Cardiac fibroblast (primary cell): ENCODE measurements at regions not wholly inside any gene's neighbourhood (a gene's known extent, or its start where the extent isn't known, plus 50 kb on each side); places are given as distances from the start of the nearest gene placed in this dataset.

ENCODE experiments used
- DNase-seq, 2 donors: peaks; one replicate each; pipeline versions ENCODE4 v3.0.0 to v3.0.0-alpha.2; 2010; ENCODE audit warnings: low read depth in 2 of 2
- H3K4me3 ChIP-seq, 2 donors: replicated peaks in 1 of 2; 1 replicate in 1 of 2; 2 replicates in 1 of 2; pipeline ENCODE4 v1.5.1; 2011; ENCODE audit warnings: low read depth in 2 of 2, low read length in 2 of 2, mild to moderate bottlenecking in 2 of 2, moderate library complexity in 1 of 2
- TF ChIP-seq, protein P1 (sequence below): IDR thresholded peaks from one replicate; pipeline ENCODE4 v1.5.1; 2011; ENCODE audit warnings: low read depth, mild to moderate bottlenecking, low read length, inconsistent platforms

DNA sequence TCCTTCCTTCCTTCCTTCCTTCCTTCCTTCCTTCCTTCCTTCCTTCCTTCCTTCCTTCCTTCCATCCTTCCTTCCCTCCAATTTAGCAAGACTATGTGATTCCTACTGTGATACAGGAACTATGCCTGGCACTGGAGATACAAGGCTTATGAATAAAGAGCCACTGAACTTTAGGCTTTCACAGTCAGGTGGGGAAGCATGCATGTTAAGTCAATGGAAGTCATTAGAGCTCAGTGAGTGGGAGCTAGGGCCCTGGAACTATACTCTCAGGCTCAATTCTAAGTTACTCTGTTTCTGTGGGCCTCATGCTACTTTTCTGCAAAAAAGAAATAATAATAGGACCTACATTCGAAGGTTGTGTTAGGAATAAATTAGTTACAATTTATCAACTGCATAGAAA lies 527.6 kb upstream of the ZEB2 start:
- DNase-seq: no peak
- no peak overlapping the region for H3K4me3 ChIP-seq
- TF ChIP-seq, protein P1, sequence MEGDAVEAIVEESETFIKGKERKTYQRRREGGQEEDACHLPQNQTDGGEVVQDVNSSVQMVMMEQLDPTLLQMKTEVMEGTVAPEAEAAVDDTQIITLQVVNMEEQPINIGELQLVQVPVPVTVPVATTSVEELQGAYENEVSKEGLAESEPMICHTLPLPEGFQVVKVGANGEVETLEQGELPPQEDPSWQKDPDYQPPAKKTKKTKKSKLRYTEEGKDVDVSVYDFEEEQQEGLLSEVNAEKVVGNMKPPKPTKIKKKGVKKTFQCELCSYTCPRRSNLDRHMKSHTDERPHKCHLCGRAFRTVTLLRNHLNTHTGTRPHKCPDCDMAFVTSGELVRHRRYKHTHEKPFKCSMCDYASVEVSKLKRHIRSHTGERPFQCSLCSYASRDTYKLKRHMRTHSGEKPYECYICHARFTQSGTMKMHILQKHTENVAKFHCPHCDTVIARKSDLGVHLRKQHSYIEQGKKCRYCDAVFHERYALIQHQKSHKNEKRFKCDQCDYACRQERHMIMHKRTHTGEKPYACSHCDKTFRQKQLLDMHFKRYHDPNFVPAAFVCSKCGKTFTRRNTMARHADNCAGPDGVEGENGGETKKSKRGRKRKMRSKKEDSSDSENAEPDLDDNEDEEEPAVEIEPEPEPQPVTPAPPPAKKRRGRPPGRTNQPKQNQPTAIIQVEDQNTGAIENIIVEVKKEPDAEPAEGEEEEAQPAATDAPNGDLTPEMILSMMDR: no peak

DNA sequence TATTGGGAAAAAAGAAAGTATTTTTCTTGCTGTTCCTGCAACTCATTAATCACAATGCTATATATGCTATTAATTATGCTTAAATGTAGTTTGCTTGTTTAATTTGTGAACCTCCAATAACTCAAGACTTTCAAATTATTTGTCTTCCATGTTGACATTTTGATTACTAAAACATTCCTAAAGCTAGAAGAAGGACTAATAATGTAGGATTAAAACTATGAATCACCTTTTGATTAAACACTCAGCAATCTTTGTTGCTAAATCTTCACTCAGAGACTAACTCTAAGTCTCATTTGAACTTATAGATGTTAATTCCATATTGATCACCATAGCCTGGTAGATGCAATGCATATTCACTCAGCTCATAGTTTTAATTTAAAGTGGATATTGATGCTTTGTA lies 524.6 kb upstream of the ZEB2 start:
- no peak for DNase-seq
- no peak overlapping the region for H3K4me3 ChIP-seq
- TF ChIP-seq, protein P1: no peak

DNA sequence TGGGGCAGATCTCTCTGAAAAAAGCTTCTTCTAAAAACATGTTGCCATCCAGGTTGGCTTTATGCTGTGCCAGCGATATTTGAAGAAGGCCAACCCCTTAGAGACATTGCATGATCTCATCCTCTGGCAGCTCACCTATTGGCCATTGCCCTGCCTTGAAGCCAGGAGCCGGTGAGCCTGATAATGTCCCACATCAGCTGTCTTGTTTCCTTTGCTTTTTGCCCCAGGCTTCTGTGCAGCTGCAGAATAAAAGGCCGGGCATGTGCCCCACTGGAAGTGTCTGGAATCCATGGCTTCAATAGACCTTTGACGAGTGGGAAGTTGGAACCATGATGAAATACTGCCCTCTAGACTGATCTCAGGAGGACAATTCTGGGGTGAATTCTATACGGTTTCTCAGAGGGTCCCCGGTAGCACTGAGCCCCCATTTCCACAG lies 523.5 kb upstream of the ZEB2 start:
- TF ChIP-seq, protein P1: no peak
- H3K4me3 ChIP-seq: no peak overlapping the region
- no peak for DNase-seq

DNA sequence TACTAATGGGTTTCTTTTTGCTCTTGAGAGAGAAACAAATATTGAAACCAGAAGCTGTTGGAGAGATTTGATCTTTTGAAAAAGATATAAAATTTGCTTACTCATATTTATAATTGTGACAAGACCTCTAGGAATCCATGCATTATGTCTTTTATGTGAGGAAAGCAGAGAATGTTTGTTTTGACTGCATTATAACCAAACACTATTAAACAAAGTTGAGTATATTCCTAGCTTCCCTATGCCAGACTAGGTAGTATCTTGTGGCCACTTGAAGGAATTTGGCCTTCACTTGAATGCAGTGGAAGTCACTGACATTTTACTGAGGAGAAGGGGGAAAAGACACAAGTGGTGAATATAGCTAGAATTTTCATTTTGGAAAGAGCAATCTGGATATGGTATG lies 521.8 kb upstream of the ZEB2 start:
- TF ChIP-seq, protein P1: no peak

DNA sequence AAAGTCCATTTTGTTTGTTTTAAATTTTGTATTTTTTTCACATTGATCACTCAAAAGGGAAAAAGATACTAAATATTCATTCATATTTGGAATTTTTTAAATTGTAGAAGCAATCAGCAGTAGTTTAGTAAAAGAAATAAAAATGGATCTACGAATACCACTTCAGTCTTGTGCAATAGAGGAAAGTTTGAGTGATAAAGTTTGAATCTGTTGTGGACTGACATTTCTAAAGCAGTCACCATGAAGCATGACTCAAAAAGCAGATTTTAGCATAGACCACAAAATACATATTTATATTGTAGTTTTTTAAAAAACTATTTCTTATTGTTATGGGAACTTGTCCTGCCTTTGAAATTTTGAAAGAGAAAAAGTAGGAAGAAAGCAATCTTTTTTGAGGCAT lies 520.5 kb upstream of the ZEB2 start:
- TF ChIP-seq, protein P1: no peak
- H3K4me3 ChIP-seq: no peak overlapping the region
- DNase-seq: peak; percentile 34 to 58

More for the DNA sequence above, 521.8 kb upstream of the ZEB2 start:
- H3K4me3 ChIP-seq: no peak overlapping the region
- DNase-seq: no peak

DNA sequence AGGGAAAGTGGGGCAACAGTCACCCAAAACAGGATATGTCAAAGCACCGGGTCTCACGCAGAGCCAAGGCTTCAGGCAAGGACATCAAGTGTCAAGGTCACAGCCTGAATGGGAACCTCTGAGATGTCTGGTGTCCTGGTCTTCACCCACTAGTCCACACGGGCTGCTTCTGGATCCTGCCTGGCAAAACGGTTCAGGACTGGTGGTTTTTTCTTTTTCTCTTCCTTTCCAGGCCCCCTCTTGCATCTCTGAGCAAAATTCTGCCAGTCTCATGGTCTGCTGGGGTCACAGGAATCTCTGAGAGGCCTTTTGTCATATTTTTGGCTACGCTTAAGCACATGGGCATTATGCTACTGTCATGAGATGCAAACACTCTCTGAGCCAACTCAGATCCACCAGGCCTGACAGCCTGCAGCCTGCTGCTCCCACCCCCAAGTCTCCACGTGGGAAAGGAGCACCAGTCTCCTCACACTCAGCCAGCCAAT lies 518.2 kb upstream of the ZEB2 start:
- DNase-seq: peak in 1 of 2 donors; percentile 36
- no peak overlapping the region for H3K4me3 ChIP-seq
- TF ChIP-seq, protein P1: no peak

DNA sequence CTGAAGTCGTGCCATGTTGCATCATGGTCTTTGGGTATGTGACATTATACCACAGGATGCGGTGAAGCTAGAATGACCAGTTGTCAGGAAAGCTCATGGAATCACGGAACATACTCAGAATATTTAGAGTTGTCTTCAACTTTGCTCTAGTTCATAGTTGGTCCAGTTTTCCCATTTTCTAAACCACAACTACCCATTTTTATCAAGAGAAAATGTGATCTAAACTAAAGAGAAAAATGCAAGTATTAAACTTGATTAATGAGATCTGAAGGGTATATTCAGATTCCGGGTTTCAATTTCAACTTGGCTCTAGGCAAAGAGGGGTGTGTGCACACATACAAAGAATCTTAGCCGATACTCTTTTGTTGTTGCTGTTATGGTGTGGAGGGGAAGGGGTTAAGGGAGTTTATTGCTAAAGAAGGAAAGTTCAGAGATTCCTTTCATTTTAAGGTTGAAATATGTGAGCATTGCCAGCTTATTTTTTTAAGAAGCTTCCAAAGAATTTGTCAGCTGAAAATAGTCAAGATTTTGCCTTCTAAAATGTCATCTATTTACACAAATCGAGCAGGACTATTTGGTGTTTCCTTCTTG lies 516.6 kb upstream of the ZEB2 start:
- TF ChIP-seq, protein P1: no peak
- DNase-seq: peak; percentile 40 to 52
- no peak overlapping the region for H3K4me3 ChIP-seq
